ENCODE measurements at regions not wholly inside any gene's neighbourhood (a gene's known extent, or its start where the extent isn't known, plus 50 kb on each side); places are given as distances from the start of the nearest gene placed in this dataset.

DNA sequence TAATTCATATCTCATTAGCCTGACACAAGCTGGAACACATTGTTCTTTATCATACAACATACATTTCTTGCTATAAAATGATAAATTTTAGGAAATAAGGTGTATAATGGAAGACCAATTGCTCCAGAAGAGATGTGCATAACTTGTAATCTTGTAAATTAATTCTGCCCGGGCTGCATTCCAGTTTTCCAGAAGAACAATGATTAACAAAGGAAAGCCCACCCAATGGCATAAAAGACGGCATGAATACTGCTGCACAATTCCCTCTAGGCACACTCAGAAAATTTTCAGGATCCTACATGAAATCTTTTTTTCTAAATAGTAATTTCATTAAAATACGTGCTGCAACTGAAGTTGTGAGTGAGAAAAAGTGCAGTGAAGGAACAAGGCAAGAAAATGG is 137.4 kb upstream of the KRR1 start:
- no peak for TF ChIP-seq NFIC (IDR thresholded peaks at IDR 0.05)
- TF ChIP-seq, protein P1, sequence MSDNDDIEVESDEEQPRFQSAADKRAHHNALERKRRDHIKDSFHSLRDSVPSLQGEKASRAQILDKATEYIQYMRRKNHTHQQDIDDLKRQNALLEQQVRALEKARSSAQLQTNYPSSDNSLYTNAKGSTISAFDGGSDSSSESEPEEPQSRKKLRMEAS (IDR thresholded peaks at IDR 0.05), result no peak
- no peak for TF ChIP-seq USF1 (IDR thresholded peaks at IDR 0.05)
- no peak for TF ChIP-seq TAF1 (IDR thresholded peaks at IDR 0.05; ENCODE audit: low read depth)
- TF ChIP-seq TCF12 (IDR thresholded peaks at IDR 0.05; ENCODE audit: low read depth), result no peak

Measured in Ishikawa (cell line).